ENCODE measurements at regions not wholly inside any gene's neighbourhood (a gene's known extent, or its start where the extent isn't known, plus 50 kb on each side); places are given as distances from the start of the nearest gene placed in this dataset.

DNA sequence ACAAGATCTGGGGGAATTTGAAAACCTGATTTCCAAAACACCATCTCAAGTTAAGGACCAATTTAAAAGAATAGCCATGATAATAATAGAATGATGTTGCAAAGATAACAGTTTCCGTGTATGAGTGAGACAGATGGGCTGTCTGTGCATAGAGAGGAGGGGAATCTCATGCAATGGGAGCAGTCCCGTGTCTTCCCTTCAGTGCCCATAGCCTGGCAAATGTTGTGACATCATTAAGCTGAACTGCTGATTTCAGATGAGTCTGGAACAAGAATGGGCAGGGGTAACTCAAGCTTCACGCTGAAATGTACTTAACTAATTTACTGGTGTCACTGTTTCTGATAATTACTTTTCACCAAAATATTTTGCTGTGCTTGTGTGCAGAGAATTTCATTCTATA lies 454.0 kb downstream of the FOXG1 start:
- DNase-seq (ENCODE audit: low read depth): no peak
- TF ChIP-seq, protein P1, sequence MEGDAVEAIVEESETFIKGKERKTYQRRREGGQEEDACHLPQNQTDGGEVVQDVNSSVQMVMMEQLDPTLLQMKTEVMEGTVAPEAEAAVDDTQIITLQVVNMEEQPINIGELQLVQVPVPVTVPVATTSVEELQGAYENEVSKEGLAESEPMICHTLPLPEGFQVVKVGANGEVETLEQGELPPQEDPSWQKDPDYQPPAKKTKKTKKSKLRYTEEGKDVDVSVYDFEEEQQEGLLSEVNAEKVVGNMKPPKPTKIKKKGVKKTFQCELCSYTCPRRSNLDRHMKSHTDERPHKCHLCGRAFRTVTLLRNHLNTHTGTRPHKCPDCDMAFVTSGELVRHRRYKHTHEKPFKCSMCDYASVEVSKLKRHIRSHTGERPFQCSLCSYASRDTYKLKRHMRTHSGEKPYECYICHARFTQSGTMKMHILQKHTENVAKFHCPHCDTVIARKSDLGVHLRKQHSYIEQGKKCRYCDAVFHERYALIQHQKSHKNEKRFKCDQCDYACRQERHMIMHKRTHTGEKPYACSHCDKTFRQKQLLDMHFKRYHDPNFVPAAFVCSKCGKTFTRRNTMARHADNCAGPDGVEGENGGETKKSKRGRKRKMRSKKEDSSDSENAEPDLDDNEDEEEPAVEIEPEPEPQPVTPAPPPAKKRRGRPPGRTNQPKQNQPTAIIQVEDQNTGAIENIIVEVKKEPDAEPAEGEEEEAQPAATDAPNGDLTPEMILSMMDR (IDR thresholded peaks at IDR 0.05; ENCODE audit: control insufficient read depth, insufficient read depth, low read depth, low read length, missing control alignments): no peak
- no peak overlapping the region for H3K4me3 ChIP-seq (ENCODE audit: control insufficient read depth, low read depth, low read length)

DNA sequence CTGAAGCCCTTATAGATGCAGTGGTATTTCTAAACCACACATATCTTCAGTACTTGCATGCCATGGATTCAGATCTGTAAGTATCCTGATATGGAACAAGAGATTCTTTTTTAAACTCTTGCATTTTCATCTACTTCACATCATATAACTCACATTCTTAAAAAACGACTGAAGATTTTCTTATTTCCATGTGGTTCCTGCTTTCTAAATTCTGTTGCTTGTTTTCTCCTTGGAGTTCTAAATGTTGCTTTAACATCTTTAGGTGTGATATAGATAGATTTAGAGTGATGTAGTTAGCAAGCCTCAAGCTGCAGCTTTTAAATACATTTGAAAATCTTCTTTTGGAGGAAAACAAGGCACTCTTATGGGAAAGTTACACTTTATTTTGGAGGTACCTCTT lies 455.4 kb downstream of the FOXG1 start:
- no peak for DNase-seq (ENCODE audit: low read depth)
- no peak overlapping the region for H3K4me3 ChIP-seq (ENCODE audit: control insufficient read depth, low read depth, low read length)
- TF ChIP-seq, protein P1 (IDR thresholded peaks at IDR 0.05; ENCODE audit: control insufficient read depth, insufficient read depth, low read depth, low read length, missing control alignments): no peak

DNA sequence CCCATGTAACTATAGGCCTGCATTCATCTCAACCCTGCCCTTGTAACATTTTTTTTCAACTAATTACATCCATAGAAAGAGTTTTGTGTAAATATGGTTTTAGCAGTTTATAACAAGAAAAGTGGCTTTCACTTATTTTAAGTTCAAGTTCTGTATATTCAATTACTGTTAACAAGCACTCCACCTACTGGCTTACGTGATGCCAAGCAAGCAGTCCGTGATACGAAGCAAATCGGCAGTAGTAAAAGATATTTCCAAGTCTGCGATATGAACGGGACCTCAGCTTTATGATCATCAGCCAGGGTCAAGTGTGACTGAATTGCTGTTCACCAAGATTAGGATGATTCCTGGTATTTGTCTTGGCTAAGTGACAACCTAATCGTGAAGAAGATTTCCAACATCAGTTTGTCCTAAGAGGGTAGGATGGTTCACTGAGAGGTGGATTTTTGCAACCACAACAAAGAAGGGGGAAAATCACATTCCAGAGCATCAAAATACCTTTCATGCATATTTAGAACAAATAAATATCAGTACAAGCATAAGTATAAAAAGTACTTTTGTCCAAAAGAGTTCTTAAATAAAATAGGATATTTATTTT lies 456.2 kb downstream of the FOXG1 start:
- DNase-seq (ENCODE audit: low read depth): no peak
- TF ChIP-seq, protein P1 (IDR thresholded peaks at IDR 0.05; ENCODE audit: control insufficient read depth, insufficient read depth, low read depth, low read length, missing control alignments): peak; percentile 73
- H3K4me3 ChIP-seq (ENCODE audit: control insufficient read depth, low read depth, low read length): no peak overlapping the region

DNA sequence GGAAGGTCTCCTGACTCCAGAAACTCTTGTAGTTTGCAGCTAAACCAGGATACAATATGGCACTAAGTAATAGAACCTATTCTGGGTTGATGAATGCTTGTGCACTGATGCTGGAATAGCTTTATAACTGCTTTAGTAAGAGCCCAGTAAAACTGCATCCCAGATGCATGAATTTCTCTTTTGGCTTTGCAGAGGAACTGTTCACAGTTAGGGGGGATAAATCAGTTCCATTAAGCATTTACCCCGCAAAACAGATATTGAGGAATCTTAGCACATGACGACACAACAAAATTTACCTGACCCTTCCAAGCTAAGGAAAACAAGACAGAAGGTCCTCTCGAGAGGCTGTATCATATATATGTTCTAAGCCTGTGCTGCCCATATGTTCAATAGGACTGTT lies 457.4 kb downstream of the FOXG1 start:
- TF ChIP-seq, protein P1 (IDR thresholded peaks at IDR 0.05; ENCODE audit: control insufficient read depth, insufficient read depth, low read depth, low read length, missing control alignments): no peak
- no peak for DNase-seq (ENCODE audit: low read depth)
- H3K4me3 ChIP-seq (ENCODE audit: control insufficient read depth, low read depth, low read length): no peak overlapping the region

DNA sequence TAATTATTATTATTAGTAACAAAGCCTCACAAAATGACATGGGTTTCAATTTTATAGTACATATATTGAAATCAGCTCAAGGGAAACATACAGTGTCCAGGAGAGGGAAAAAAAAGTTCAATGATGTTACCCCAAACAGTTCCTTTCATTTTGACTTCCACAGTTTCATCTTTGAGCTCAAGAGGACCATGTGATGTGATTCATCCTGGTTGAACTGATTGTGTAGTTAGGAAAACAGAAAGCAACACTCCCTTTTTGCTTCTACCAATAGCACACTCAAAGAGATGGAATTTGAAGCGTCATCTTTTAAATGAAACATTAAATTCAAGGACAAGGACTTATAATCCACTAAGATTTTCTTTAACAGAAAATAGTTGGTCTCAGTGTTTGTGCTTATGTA lies 461.0 kb downstream of the FOXG1 start:
- TF ChIP-seq, protein P1 (IDR thresholded peaks at IDR 0.05; ENCODE audit: control insufficient read depth, insufficient read depth, low read depth, low read length, missing control alignments): no peak
- no peak for DNase-seq (ENCODE audit: low read depth)
- no peak overlapping the region for H3K4me3 ChIP-seq (ENCODE audit: control insufficient read depth, low read depth, low read length)

DNA sequence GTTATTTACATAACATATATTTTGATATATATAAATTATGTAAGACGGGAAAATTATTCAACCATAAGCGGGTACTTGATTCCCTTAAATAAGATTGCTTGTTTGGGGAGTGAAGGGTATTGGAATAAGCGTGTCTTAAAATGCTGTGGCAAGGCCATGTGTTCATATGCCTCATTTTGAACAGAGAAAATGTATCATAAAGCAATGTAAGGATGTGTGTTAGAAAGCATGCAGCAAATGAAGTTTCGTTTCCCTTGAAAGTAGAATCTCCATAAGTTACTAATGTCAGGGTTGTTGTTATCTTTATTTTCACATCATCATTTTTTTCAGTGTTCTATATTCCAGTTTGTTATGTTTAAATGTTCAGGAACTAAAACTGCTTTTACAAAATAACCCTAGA lies 465.6 kb downstream of the FOXG1 start:
- no peak for DNase-seq (ENCODE audit: low read depth)
- TF ChIP-seq, protein P1 (IDR thresholded peaks at IDR 0.05; ENCODE audit: control insufficient read depth, insufficient read depth, low read depth, low read length, missing control alignments): no peak
- no peak overlapping the region for H3K4me3 ChIP-seq (ENCODE audit: control insufficient read depth, low read depth, low read length)

DNA sequence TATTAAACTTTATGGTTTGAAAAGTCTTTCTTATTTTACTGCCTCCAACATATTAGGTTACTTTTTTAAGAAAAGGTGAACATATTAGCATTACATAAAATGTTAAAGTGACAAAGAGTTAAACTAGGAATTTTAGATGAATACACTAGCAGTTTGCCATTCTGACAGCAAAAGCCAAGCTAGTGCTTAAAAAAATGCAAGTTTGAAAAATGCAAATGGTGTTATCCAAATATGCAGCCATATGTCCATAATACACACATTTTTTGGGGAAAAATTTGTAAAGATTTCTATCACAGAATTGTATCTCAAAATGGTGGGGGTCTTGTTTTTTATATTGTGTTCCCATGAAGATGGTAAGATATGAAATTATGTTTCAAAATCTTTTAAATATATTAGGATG lies 466.1 kb downstream of the FOXG1 start:
- DNase-seq (ENCODE audit: low read depth): no peak
- H3K4me3 ChIP-seq (ENCODE audit: control insufficient read depth, low read depth, low read length): no peak overlapping the region
- TF ChIP-seq, protein P1 (IDR thresholded peaks at IDR 0.05; ENCODE audit: control insufficient read depth, insufficient read depth, low read depth, low read length, missing control alignments): no peak
